Astrocyte (in vitro differentiated cells and primary cell): ENCODE measurements at regions not wholly inside any gene's neighbourhood (a gene's known extent, or its start where the extent isn't known, plus 50 kb on each side); places are given as distances from the start of the nearest gene placed in this dataset.
A peak's percentile ranks its signal among the peaks of the same experiment; 100 is the strongest.

Experiments
- DNase-seq: peaks from one replicate; pipeline ENCODE4 v3.0.0-alpha.2; 2010; ENCODE audit warnings: low read depth
- FAIRE-seq: peaks from 2 replicates; lab custom pipeline; 2011; peaks lifted over from hg19 to GRCh38; lab: Jason Lieb, UNC
- H2AFZ ChIP-seq: 2 replicates; pipeline ENCODE4 v1.6.0; 2012; ENCODE audit warnings: low read depth, low read length, inconsistent platforms
- H3K27ac ChIP-seq: 2 replicates; pipeline ENCODE4 v1.5.1; 2011; ENCODE audit warnings: low read depth, low read length, inconsistent platforms
- H3K27me3 ChIP-seq: 2 replicates; pipeline ENCODE4 v1.6.0; 2011; ENCODE audit warnings: low read length, inconsistent platforms; ENCODE audit not compliant: insufficient read depth
- H3K36me3 ChIP-seq: 2 replicates; pipeline ENCODE4 v1.5.1; 2011; ENCODE audit warnings: low read length, inconsistent platforms; ENCODE audit not compliant: insufficient read depth
- H3K4me1 ChIP-seq: 2 replicates; pipeline ENCODE4 v1.5.1; 2011; ENCODE audit warnings: low read length, inconsistent platforms; ENCODE audit not compliant: insufficient read depth
- H3K4me2 ChIP-seq: 2 replicates; pipeline ENCODE4 v1.6.0; 2012; ENCODE audit warnings: low read length, inconsistent platforms
- H3K4me3 ChIP-seq: 2 replicates; pipeline ENCODE4 v1.5.1; 2011; ENCODE audit warnings: low read depth, mild to moderate bottlenecking, low read length, inconsistent platforms; ENCODE audit not compliant: insufficient read depth
- H3K79me2 ChIP-seq: 2 replicates; pipeline ENCODE4 v1.6.0; 2012; ENCODE audit warnings: mild to moderate bottlenecking, low read length, inconsistent platforms; ENCODE audit not compliant: insufficient read depth
- H3K9ac ChIP-seq: 2 replicates; pipeline ENCODE4 v1.6.0; 2012; ENCODE audit warnings: mild to moderate bottlenecking, low read length, inconsistent platforms
- H3K9me3 ChIP-seq: 2 replicates; pipeline ENCODE4 v1.5.1; 2012; ENCODE audit warnings: low read depth, mild to moderate bottlenecking, low read length, inconsistent platforms; ENCODE audit not compliant: insufficient read depth
- H4K20me1 ChIP-seq: 2 replicates; pipeline ENCODE4 v1.6.0; 2012; ENCODE audit warnings: low read length, inconsistent platforms; ENCODE audit not compliant: insufficient read depth
- H3K27ac Mint-ChIP-seq: one replicate; pipeline ENCODE4 v1.8.0; 2021; ENCODE audit warnings: mild to moderate bottlenecking, mixed read lengths; ENCODE audit not compliant: unreplicated experiment
- H3K27me3 Mint-ChIP-seq: one replicate; pipeline ENCODE4 v1.8.0; 2021; ENCODE audit warnings: low read depth, mixed read lengths; ENCODE audit not compliant: unreplicated experiment
- H3K36me3 Mint-ChIP-seq: one replicate; pipeline ENCODE4 v1.8.0; 2021; ENCODE audit warnings: low read depth, mixed read lengths; ENCODE audit not compliant: unreplicated experiment
- H3K4me1 Mint-ChIP-seq: one replicate; pipeline ENCODE4 v1.8.0; 2021; ENCODE audit warnings: low read depth, mixed read lengths; ENCODE audit not compliant: unreplicated experiment
- H3K4me3 Mint-ChIP-seq: one replicate; pipeline ENCODE4 v1.8.0; 2021; ENCODE audit warnings: mild to moderate bottlenecking, moderate library complexity, mixed read lengths; ENCODE audit not compliant: unreplicated experiment
- H3K9me3 Mint-ChIP-seq: one replicate; pipeline ENCODE4 v1.8.0; 2021; ENCODE audit warnings: mild to moderate bottlenecking, mixed read lengths; ENCODE audit not compliant: unreplicated experiment
- CTCF ChIP-seq: IDR thresholded peaks from 2 replicates; pipeline ENCODE4 v1.5.1; 2011; ENCODE audit warnings: low read depth, mild to moderate bottlenecking, inconsistent platforms, low read length, moderate library complexity; ENCODE audit not compliant: insufficient read depth
- EZH2 ChIP-seq: IDR thresholded peaks from 2 replicates; pipeline ENCODE4 v1.6.1; 2012; ENCODE audit warnings: mild to moderate bottlenecking, low read length, inconsistent platforms; ENCODE audit not compliant: insufficient read depth

- TF ChIP-seq CTCF (no peak), EZH2 (no peak)
- Histone ChIP-seq H3K27ac (no peak overlapping the region), H3K9ac (no peak overlapping the region), H3K4me2 (no peak overlapping the region), H3K4me1 (no peaks in the 10 kb centered on the region), H3K9me3 (no peaks in the 10 kb centered on the region), H3K4me3 (no peak overlapping the region), H4K20me1 (no peaks in the 10 kb centered on the region), H3K79me2 (no peaks in the 10 kb centered on the region), H2AFZ (no peak overlapping the region), H3K27me3 (no peaks in the 10 kb centered on the region), H3K36me3 (no peaks in the 10 kb centered on the region)
- no peak overlapping the region for H3K4me3 Mint-ChIP-seq
- DNase-seq (no peak), FAIRE-seq (no peak)
- no peaks in the 10 kb centered on the region for H3K36me3 Mint-ChIP-seq
- H3K27me3 Mint-ChIP-seq, result no peaks in the 10 kb centered on the region
- H3K27ac Mint-ChIP-seq, result no peak overlapping the region
- H3K9me3 Mint-ChIP-seq, result no peaks in the 10 kb centered on the region
- no peaks in the 10 kb centered on the region for H3K4me1 Mint-ChIP-seq
These were observed 1188.0 kb upstream of the ALCAM start for GRCh38 chr3:104178680-104179079.

GRCh38 chr3:104180906-104181305 is 1185.8 kb upstream of the ALCAM start:
- H3K27me3 ChIP-seq, result no peaks in the 10 kb centered on the region
- no peaks in the 10 kb centered on the region for H4K20me1 ChIP-seq
- no peak overlapping the region for H2AFZ ChIP-seq
- FAIRE-seq (no peak), DNase-seq (no peak)
- TF ChIP-seq EZH2, result no peak
- no peak for TF ChIP-seq CTCF
- H3K79me2 ChIP-seq, result no peaks in the 10 kb centered on the region
- no peak overlapping the region for H3K9ac ChIP-seq
- no peak overlapping the region for H3K4me2 ChIP-seq
- no peaks in the 10 kb centered on the region for H3K4me1 ChIP-seq
- no peak overlapping the region for H3K4me3 ChIP-seq
- Mint-ChIP-seq H3K4me3 (no peak overlapping the region), H3K36me3 (no peaks in the 10 kb centered on the region), H3K27ac (no peak overlapping the region), H3K27me3 (no peaks in the 10 kb centered on the region), H3K4me1 (no peaks in the 10 kb centered on the region), H3K9me3 (no peaks in the 10 kb centered on the region)
- no peak overlapping the region for H3K27ac ChIP-seq
- H3K9me3 ChIP-seq, result no peaks in the 10 kb centered on the region
- no peaks in the 10 kb centered on the region for H3K36me3 ChIP-seq

GRCh38 chr3:104190681-104191080 is 1176.0 kb upstream of the ALCAM start:
- Histone ChIP-seq H3K4me2 (no peak overlapping the region), H3K27ac (no peak overlapping the region), H3K4me1 (no peaks in the 10 kb centered on the region), H3K9ac (no peak overlapping the region), H2AFZ (no peak overlapping the region), H3K36me3 (no peaks in the 10 kb centered on the region), H3K27me3 (no peaks in the 10 kb centered on the region), H3K4me3 (no peak overlapping the region), H3K9me3 (no peaks in the 10 kb centered on the region), H3K79me2 (no peaks in the 10 kb centered on the region), H4K20me1 (no peaks in the 10 kb centered on the region)
- H3K4me3 Mint-ChIP-seq, result no peak overlapping the region
- peak; percentile 59 for FAIRE-seq
- no peaks in the 10 kb centered on the region for H3K9me3 Mint-ChIP-seq
- no peaks in the 10 kb centered on the region for H3K27me3 Mint-ChIP-seq
- peak overlapping the region; percentile 15 for H3K27ac Mint-ChIP-seq
- no peaks in the 10 kb centered on the region for H3K36me3 Mint-ChIP-seq
- H3K4me1 Mint-ChIP-seq, result peaks cover 9% of the 10 kb centered on the region
- TF ChIP-seq EZH2 (no peak), CTCF (no peak)
- DNase-seq, result no peak
